ENCODE measurements at regions not wholly inside any gene's neighbourhood (a gene's known extent, or its start where the extent isn't known, plus 50 kb on each side); places are given as distances from the start of the nearest gene placed in this dataset.

DNA sequence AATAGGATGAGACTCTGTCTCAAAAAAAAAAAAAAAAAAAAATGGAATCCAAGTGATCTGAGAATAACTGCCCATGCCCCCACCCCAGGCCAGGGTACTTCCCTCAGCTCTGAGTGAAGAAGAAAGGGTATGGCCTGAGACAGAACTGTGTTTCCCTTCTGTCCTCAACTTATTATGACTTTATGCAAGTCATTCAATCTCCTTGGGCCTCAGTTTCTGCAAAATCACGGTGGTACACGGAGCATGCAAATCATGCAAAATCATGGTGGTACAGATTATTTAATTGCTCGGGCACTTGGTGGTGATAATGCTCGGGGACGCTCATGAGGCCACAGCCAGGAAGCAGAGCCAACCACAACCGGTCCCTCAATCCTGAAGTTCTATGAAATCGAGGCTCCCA is 56.5 kb upstream of the TBX3 start:
- TF ChIP-seq, protein P1, sequence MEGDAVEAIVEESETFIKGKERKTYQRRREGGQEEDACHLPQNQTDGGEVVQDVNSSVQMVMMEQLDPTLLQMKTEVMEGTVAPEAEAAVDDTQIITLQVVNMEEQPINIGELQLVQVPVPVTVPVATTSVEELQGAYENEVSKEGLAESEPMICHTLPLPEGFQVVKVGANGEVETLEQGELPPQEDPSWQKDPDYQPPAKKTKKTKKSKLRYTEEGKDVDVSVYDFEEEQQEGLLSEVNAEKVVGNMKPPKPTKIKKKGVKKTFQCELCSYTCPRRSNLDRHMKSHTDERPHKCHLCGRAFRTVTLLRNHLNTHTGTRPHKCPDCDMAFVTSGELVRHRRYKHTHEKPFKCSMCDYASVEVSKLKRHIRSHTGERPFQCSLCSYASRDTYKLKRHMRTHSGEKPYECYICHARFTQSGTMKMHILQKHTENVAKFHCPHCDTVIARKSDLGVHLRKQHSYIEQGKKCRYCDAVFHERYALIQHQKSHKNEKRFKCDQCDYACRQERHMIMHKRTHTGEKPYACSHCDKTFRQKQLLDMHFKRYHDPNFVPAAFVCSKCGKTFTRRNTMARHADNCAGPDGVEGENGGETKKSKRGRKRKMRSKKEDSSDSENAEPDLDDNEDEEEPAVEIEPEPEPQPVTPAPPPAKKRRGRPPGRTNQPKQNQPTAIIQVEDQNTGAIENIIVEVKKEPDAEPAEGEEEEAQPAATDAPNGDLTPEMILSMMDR (conservative IDR thresholded peaks at IDR 0.05 in 1 of 2, IDR thresholded peaks at IDR 0.05 in 1 of 2; ENCODE audit: low read depth in 1 of 2, low read length in 2 of 2) = no peak
- no peak for TF ChIP-seq EZH2 (IDR thresholded peaks at IDR 0.05; ENCODE audit: low read length, missing control alignments)

All from fibroblast of lung (primary cell).